ENCODE measurements at regions not wholly inside any gene's neighbourhood (a gene's known extent, or its start where the extent isn't known, plus 50 kb on each side); places are given as distances from the start of the nearest gene placed in this dataset.

DNA sequence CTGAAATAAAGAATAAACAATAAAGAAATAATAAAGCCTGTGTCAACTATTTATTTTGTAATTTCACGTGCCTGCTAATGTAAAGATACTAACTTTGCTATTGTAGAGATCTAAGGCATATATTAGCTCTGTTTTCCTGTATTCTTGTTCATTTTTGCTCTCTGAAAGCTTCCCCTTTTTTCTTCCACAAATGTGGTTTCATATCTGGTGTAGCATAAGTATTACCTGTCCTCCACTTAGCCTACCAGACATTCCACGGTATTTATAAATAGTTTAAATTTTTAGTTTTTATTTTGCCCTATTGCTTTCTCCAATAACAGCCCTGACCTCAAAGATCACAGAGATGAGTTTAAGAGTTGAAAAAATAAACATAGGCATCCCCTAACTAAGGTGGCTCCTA lies 92.6 kb upstream of the ATP2B1 start:
- peaks cover 4% of the 10 kb centered on the region for H3K4me1 ChIP-seq (ENCODE audit: insufficient read depth, low read length)
- no peak overlapping the region for H3K4me3 ChIP-seq (ENCODE audit: low read length)
- no peaks in the 10 kb centered on the region for H3K27me3 ChIP-seq (ENCODE audit: insufficient read depth, low read length)
- no peaks in the 10 kb centered on the region for H3K9me3 ChIP-seq (ENCODE audit: low read depth, low read length)

GRCh38 chr12:89800435-89800834 lies 91.8 kb upstream of the ATP2B1 start:
- Histone ChIP-seq H3K27me3 (ENCODE audit: insufficient read depth, low read length) (no peaks in the 10 kb centered on the region), H3K9me3 (ENCODE audit: low read depth, low read length) (no peaks in the 10 kb centered on the region), H3K4me1 (ENCODE audit: insufficient read depth, low read length) (peaks cover 4% of the 10 kb centered on the region), H3K4me3 (ENCODE audit: low read length) (no peak overlapping the region)

GRCh38 chr12:89799316-89799715 lies 90.7 kb upstream of the ATP2B1 start:
- Histone ChIP-seq H3K9me3 (ENCODE audit: low read depth, low read length) (no peaks in the 10 kb centered on the region), H3K4me3 (ENCODE audit: low read length) (no peak overlapping the region), H3K4me1 (ENCODE audit: insufficient read depth, low read length) (peaks cover 4% of the 10 kb centered on the region), H3K27me3 (ENCODE audit: insufficient read depth, low read length) (no peaks in the 10 kb centered on the region)

GRCh38 chr12:89797436-89797835 lies 88.8 kb upstream of the ATP2B1 start:
- H3K4me1 ChIP-seq (ENCODE audit: insufficient read depth, low read length): peaks cover 4% of the 10 kb centered on the region
- no peaks in the 10 kb centered on the region for H3K9me3 ChIP-seq (ENCODE audit: low read depth, low read length)
- H3K27me3 ChIP-seq (ENCODE audit: insufficient read depth, low read length): no peaks in the 10 kb centered on the region
- no peak overlapping the region for H3K4me3 ChIP-seq (ENCODE audit: low read length)

DNA sequence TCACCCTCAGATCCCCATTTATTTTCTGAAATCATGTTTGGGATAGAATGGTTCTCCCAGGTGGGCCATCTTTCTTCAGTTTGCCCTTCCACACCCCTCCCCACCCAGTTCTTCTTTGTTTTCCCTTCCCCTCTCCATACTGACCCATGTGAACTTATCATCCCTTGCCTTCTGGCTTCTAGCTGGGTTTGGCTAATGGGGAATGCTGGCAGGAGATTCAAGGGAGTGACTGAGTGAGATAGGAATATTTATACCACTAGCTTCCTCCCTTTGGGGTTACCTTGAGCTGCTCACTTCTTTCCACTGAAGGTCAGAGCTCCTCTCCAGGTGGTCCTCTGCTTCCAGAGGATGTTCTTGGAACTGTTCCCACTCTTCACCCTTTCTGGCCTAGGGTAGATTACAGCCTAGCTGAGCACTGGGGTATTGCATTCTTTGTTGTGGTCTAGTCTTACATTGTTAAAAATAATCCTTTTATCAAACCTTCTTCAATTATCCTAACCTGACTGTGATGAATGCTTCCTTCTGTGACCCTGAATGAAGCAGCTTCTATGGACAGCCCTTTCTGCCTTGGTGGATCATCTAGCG lies 88.3 kb upstream of the ATP2B1 start:
- peaks cover 4% of the 10 kb centered on the region for H3K4me1 ChIP-seq (ENCODE audit: insufficient read depth, low read length)
- H3K9me3 ChIP-seq (ENCODE audit: low read depth, low read length): no peaks in the 10 kb centered on the region
- no peak overlapping the region for H3K4me3 ChIP-seq (ENCODE audit: low read length)
- H3K27me3 ChIP-seq (ENCODE audit: insufficient read depth, low read length): no peaks in the 10 kb centered on the region

DNA sequence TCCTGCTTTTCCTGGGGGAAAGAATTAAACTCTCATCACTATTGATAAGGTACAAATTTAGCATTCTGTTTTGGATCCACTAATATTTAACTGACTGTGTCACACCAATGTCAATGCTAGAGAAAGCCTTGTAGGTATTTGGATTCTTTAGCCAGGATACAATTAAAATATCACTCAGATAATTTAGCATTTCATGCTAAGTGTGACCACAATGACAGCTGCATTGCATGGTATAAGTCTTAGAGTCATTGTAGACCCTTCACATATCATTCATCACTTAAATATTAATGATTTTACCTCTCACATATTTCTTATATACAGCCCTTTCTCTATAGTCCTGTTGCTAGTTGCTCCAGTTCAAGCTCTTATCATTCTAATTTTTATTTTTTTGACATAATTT lies 85.3 kb upstream of the ATP2B1 start:
- no peaks in the 10 kb centered on the region for H3K9me3 ChIP-seq (ENCODE audit: low read depth, low read length)
- H3K27me3 ChIP-seq (ENCODE audit: insufficient read depth, low read length): no peaks in the 10 kb centered on the region
- H3K4me3 ChIP-seq (ENCODE audit: low read length): no peak overlapping the region
- peaks cover 8% of the 10 kb centered on the region for H3K4me1 ChIP-seq (ENCODE audit: insufficient read depth, low read length)

GRCh38 chr12:89791286-89791685 lies 82.6 kb upstream of the ATP2B1 start:
- Histone ChIP-seq H3K27me3 (ENCODE audit: insufficient read depth, low read length) (no peaks in the 10 kb centered on the region), H3K4me1 (ENCODE audit: insufficient read depth, low read length) (peaks cover 10% of the 10 kb centered on the region)

DNA sequence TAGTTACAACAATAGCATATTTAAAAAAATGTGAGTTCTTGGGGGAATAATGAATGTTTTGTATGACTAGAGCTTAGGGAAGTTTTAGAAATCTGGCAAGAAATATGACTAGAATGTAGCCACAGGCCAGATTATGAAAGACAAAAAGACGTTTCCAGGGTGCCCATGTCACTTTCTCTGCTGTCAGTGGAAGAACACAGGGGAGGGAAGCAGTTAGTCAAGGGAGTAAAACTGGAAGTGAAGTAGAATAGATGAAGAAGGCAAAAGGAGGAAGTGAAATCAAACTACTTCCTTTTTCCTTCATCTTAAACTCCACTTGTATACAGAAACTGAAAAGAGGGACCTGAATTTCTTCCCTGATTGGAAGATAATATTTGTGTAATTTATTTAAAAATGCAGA lies 81.2 kb upstream of the ATP2B1 start:
- Histone ChIP-seq H3K4me3 (ENCODE audit: low read length) (no peak overlapping the region), H3K4me1 (ENCODE audit: insufficient read depth, low read length) (peaks cover 10% of the 10 kb centered on the region), H3K9me3 (ENCODE audit: low read depth, low read length) (peaks cover 12% of the 10 kb centered on the region), H3K27me3 (ENCODE audit: insufficient read depth, low read length) (no peaks in the 10 kb centered on the region)

More at GRCh38 chr12:89791286-89791685, 82.6 kb upstream of the ATP2B1 start:
- peaks cover 2% of the 10 kb centered on the region for H3K9me3 ChIP-seq (ENCODE audit: low read depth, low read length)
- H3K4me3 ChIP-seq (ENCODE audit: low read length): no peak overlapping the region

DNA sequence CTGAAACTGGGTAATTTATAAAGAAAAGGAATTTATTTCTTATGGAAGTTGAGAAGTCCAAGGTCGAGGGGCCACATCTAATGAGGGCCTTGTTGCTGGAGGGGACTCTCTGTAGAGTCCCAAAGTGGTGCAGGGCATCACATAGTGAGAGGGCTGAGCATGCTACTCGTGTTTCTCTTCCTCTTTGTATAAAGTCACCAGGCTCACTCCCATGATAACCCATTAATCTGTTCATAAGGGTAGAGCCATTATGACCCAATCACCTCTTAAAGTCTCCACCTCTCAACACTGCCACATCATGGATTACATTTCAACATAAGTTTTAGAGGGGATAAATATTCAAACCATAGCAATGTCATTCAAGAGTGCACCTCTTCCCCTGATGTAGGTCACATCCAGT lies 79.1 kb upstream of the ATP2B1 start:
- no peak overlapping the region for H3K4me3 ChIP-seq (ENCODE audit: low read length)
- peaks cover 21% of the 10 kb centered on the region for H3K4me1 ChIP-seq (ENCODE audit: insufficient read depth, low read length)
- H3K9me3 ChIP-seq (ENCODE audit: low read depth, low read length): peaks cover 12% of the 10 kb centered on the region
- H3K27me3 ChIP-seq (ENCODE audit: insufficient read depth, low read length): no peaks in the 10 kb centered on the region

DNA sequence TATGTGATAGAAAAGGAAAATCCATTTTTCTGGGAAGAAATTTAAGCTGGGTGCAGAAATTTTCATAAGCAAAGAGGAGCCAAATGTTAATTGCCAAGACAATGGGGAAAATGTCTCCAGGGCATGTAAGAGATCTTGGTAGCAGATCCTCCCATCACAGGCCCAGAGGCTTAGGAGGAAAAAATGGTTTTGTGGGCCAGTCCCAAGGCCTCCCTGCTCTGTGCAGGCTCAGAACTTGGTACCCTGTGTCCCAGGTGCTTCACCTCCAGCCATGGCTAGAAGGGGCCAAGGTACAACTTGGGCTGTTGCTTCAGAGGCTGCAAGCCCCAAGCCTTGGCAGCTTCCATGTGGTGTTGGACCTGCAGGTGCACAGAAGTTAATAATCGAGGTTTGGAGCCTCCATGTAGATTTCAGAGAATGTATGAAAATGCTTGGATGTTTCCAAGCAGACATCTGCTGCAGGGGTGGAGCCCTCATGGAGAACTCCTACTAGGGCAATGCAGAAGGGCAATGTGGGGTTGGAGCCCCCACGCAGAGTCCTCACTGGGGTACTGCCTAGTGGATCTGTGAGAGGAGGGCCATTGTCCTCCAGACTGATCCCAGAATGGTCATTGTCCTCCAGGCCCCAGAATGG lies 77.7 kb upstream of the ATP2B1 start:
- Histone ChIP-seq H3K9me3 (ENCODE audit: low read depth, low read length) (peaks cover 12% of the 10 kb centered on the region), H3K27me3 (ENCODE audit: insufficient read depth, low read length) (no peaks in the 10 kb centered on the region), H3K4me3 (ENCODE audit: low read length) (no peak overlapping the region), H3K4me1 (ENCODE audit: insufficient read depth, low read length) (peaks cover 21% of the 10 kb centered on the region)

DNA sequence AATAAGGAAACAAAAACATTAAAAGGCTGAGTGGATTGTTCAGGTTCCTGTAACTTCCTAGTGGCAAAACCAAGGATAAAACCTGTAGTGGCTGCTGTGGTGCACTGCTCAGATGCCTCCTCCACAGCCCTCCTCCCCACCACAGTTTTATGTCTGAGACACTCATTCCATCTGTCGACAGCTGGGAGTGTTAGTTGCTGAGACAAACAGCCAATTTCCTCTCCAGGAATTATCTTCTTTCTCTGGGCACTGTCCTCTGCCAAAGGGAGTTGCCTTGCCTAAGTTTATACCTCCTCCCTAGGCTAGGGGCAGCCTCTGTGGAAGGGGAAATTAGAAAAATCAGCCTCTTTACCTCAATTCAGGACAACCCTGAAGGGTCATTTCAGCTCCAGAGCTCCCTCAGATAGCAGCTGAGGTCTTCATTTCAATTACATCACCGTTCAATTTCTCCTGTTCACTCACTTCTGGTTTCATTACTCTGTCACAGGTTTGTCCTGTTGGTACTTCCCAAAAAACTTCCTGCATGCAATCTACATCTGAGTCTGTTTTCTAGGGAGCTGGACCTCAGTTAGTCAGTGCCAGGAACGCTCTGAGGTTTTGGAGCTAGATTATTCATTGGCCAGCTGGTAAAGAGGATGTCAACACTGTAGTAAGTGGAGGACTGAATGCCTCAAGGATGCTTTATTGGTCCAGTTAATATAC lies 74.9 kb upstream of the ATP2B1 start:
- H3K4me3 ChIP-seq (ENCODE audit: low read length): no peak overlapping the region
- H3K4me1 ChIP-seq (ENCODE audit: insufficient read depth, low read length): peaks cover 20% of the 10 kb centered on the region
- H3K9me3 ChIP-seq (ENCODE audit: low read depth, low read length): peaks cover 12% of the 10 kb centered on the region
- no peaks in the 10 kb centered on the region for H3K27me3 ChIP-seq (ENCODE audit: insufficient read depth, low read length)

- Histone ChIP-seq H3K9me3 (ENCODE audit: low read depth, low read length) (peaks cover 12% of the 10 kb centered on the region), H3K4me3 (ENCODE audit: low read length) (no peak overlapping the region), H3K4me1 (ENCODE audit: insufficient read depth, low read length) (peaks cover 20% of the 10 kb centered on the region), H3K27me3 (ENCODE audit: insufficient read depth, low read length) (no peaks in the 10 kb centered on the region)
Measured at GRCh38 chr12:89782807-89783206, 74.2 kb upstream of the ATP2B1 start.

- Histone ChIP-seq H3K4me1 (ENCODE audit: insufficient read depth, low read length) (peaks cover 20% of the 10 kb centered on the region), H3K27me3 (ENCODE audit: insufficient read depth, low read length) (no peaks in the 10 kb centered on the region), H3K4me3 (ENCODE audit: low read length) (no peak overlapping the region), H3K9me3 (ENCODE audit: low read depth, low read length) (peaks cover 12% of the 10 kb centered on the region)
Measured at GRCh38 chr12:89781946-89782550, 73.4 kb upstream of the ATP2B1 start.

DNA sequence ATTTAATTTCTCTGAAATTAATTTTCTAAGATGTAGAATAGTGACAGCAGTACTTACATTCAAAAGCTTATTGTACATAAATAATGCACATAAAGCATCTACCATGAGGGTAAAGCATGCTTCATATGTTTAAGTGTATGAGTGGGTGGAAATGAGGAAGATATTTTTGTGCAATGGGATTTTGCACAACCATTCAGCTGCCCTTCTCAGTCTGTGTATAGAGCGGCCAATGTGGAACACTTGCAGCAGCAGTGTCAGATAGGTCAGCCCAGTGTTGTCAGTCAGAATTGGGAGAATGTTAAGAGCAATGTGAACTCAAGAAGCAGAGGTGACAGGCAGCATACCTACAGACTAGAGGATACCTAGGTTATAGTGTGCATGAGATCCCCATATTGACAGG lies 72.5 kb upstream of the ATP2B1 start:
- H3K27me3 ChIP-seq (ENCODE audit: insufficient read depth, low read length): no peaks in the 10 kb centered on the region
- peaks cover 9% of the 10 kb centered on the region for H3K9me3 ChIP-seq (ENCODE audit: low read depth, low read length)
- peaks cover 20% of the 10 kb centered on the region for H3K4me1 ChIP-seq (ENCODE audit: insufficient read depth, low read length)
- H3K4me3 ChIP-seq (ENCODE audit: low read length): no peak overlapping the region

GRCh38 chr12:89779090-89779489 lies 70.5 kb upstream of the ATP2B1 start:
- H3K27me3 ChIP-seq (ENCODE audit: insufficient read depth, low read length): no peaks in the 10 kb centered on the region
- H3K4me3 ChIP-seq (ENCODE audit: low read length): no peak overlapping the region
- H3K9me3 ChIP-seq (ENCODE audit: low read depth, low read length): no peaks in the 10 kb centered on the region
- H3K4me1 ChIP-seq (ENCODE audit: insufficient read depth, low read length): peaks cover 20% of the 10 kb centered on the region

Data from mononuclear cell (primary cell).